Superior temporal gyrus (tissue), 1 donor: ENCODE measurements at regions not wholly inside any gene's neighbourhood (a gene's known extent, or its start where the extent isn't known, plus 50 kb on each side); places are given as distances from the start of the nearest gene placed in this dataset.
"Not testable (repeated sequence)": the region's sequence is repeated elsewhere in the genome, so short reads cannot be mapped to it uniquely, and the experiment has no call there.

Experiments
- DNase-seq: peaks from one replicate; pipeline ENCODE4 v3.0.0-alpha.2; 2016; ENCODE audit errors: extremely low spot score

DNA sequence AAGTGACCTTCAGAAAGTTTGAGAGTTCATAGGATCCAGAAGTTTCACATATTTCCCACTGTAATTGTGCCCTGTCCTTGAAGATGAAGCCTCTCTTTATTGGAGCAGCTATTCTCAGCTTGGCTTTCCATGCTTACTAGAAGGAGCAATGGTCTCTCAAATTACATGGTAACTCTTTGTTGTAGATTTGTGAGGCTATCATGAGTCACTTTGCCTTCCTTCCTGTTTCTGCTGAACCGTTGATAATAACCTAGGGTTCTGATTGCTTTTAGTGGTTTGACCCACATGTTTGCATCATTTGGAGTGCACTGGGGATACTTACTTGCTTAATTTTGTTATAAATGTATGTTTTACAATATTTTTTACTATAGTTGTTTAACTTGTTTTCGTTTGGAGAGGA lies 772.9 kb upstream of the SLITRK6 start:
- DNase-seq = no peak

DNA sequence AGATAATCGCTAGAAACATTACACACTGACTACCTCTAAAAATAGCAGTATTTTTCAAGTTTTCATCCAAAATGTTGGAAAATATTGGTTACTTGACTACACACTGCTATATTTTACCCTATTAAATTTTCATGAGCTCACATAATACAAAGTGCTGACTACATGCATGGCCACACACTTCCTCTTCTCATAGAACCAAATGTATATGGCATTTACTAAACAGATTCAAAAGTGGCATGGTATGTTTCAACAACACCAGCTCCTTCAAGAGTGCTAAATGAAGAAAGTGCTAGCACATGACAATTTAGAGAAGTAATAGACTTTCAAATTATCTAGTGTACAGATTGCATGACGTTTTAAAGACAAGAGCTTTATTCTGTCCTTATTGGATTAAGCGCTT lies 780.4 kb upstream of the SLITRK6 start:
- DNase-seq = no peak

GRCh38 chr13:86581706-86582105 lies 782.5 kb upstream of the SLITRK6 start:
- no peak for DNase-seq

- DNase-seq = no peak
Observed at GRCh38 chr13:86584301-86584700, 785.1 kb upstream of the SLITRK6 start.

DNA sequence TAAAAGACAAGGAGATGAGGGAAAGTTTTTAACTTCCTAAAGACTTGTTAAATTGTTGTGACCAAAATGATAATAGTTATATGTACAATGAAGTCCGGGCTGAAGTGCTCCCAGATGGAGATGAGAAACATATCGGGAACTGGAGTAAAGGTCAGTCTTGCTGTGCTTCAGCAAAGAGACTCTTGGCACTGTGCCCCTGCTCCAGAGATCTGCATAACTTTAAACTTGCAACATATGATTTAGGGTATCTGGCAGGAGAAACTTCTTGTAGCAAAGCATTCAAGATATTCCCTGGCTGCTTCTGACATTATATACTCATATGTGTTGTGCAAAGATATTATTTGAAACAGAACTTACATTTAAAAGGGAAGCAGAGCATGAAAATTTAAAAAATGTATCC lies 786.6 kb upstream of the SLITRK6 start:
- DNase-seq = no peak

DNA sequence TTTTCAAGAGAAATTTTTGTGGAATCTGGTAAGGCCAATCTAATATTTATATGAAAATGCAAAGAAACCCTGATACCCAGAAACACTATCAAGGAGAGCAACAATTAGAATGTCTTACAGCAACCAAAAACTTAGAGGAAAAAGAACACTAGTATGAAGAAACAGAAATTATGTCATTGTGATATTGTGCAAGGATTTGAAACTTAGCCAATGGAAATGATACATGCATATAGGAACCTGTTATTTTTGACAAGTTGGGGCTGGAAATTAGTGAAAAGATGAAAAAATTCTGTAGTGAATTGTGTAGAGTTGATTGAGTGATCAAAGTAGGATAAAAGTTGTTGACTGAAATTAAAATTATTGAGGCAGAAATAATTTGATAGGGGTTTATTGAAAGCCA lies 792.6 kb upstream of the SLITRK6 start:
- no peak for DNase-seq

DNA sequence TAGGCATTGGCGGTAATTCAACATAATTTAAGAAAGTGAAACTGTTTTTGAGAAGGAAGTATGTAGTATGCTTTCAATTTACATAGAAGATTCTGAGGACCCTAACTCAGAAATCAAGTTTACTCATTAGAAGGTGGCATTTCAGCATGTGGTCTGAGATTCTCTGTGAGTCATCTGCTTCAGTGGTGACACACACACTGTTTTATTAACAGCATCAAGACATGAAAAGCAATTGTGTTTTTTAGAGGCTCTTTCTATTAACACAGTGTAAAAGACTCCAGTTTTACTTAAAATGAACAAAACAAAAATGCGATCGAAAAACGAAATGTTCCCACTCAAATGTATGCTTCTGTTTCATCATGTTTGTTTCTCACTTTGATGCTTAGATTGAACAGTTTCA lies 802.1 kb upstream of the SLITRK6 start:
- no peak for DNase-seq

GRCh38 chr13:86606264-86606663 lies 807.0 kb upstream of the SLITRK6 start:
- no peak for DNase-seq

GRCh38 chr13:86608701-86609100 lies 809.5 kb upstream of the SLITRK6 start:
- DNase-seq = no peak

- no peak for DNase-seq
Observed at GRCh38 chr13:86633346-86633745, 834.1 kb upstream of the SLITRK6 start.

DNA sequence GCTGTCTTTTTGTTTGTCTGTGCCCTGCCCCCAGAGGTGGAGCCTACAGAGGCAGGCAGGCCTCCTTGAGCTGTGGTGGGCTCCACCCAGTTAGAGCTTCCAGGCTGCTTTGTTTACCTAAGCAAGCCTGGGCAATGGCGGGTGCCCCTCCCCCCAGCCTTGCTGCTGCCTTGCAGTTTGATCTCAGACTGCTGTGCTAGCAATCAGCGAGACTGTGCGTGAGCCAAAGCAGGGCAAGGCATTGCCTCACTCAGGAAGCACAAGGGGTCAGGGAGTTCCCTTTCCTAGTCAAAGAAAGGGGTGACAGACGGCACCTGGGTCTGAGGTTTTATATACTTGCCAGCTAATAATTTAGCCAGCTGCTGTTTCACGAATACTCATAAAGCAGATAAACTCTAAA lies 852.0 kb upstream of the SLITRK6 start:
- DNase-seq = not testable (repeated sequence)

DNA sequence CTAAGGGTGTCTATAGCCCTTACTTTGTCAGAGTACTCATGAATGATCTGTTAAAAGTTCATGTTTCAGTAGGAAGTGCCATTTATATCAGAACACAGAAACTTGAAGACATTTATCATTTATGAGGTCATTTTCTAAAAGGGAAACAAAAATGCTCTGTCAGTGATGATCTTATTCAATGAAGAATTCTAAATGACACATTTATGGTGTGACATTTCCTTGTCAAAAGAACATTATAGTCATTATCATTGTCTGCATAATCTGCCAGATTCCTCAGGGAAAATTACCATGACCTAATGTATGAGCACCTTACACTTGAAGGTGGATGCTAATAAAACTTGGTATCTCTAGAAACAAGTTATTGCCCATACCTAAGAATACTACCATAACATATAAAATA lies 853.8 kb upstream of the SLITRK6 start:
- no peak for DNase-seq

DNA sequence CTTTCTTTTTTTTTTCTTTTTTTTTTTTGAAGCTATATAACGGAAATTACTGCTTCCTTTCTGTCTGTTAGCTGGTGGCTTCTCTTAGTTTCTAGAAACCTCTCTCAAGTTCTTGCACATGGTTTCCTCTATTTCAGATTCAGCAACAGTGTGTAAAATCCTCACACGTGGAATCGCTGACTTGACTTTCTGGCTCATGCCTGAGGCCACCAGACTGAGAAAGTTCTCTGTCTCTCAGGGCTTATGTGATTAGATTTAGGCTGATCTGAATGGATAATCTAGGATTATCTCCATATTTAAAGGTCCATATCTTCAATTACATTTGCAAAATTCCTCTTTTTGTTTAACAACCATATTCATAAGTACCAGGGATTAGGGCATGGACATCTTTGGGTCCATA lies 856.3 kb upstream of the SLITRK6 start:
- DNase-seq = no peak

DNA sequence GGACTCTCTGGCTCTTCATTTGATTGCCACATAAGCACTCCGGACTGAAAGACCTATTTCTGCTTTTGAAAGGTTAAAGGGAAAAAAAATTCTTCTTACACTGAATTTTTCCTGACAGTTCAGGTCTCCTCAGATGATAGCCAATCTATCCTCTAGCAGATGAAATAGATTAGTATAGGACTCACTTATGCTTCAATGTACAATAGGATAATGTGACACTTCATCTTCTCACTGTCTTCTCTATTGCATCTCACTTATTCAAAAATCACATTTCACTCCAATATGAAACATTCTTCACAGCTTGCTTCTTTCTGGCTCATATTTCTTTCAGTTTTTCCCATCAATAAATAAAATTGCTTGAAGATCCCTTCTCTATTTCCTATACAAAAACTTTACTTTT lies 860.9 kb upstream of the SLITRK6 start:
- no peak for DNase-seq

- no peak for DNase-seq
Observed at GRCh38 chr13:86665842-86666241, 866.6 kb upstream of the SLITRK6 start.

DNA sequence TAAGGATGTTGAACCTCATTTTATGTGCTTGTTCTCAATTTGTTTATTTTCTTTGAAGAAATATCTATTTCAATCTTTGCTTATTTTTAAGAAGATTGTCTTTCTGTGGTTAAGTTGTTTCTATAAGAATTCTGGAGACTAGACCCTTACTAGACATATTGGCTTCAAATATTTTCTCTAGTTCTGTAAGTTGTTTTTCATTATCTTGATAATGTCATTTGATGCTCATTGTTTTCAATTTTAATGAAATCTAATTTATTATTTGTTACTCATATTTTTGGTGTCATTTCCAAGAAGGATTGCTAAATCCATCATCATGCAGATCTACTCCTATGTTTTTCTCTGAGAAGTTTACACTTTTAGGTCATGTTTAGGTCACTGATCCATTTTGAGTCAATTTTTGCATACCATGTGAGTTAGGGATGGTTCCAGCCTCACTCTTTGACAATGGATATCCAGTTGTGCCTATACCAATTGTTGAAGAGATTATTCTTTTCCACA lies 874.8 kb upstream of the SLITRK6 start:
- no peak for DNase-seq

DNA sequence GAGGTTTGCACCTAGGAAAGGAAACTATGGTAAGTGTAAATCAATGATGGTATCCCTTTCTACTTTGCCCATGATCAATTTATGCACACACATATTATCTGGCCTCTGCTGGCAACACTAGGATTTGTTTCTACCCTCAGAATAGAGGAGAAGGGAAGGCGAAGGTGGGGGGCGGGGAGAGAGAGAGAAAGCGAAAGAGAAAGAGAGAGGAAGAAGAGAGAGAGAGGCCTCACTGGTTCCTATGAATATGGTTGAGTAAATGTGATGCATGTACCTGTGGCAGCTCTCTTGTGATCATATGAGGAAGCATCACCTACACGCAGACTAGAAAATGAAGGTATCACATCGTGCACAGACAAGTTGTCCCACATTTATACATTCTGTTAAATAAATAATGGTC lies 882.0 kb upstream of the SLITRK6 start:
- DNase-seq = no peak

DNA sequence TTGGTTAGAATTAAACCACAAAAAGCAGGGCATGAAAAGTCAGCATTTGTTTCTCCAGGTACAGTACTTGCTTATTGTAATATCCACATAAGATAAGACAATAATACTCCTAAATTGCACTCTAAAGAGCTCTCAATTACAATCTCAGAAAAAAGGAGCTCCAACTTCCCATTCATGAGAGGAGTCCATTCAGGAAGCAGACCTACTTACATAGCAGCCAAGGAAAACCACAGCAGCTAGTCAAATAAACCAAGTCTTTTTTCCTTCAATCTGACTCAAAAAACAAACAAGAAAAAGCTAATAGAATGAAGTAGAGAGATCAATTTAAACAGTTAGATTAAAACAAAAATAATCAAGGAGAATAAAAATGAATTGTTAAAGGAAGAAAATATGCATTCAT lies 885.2 kb upstream of the SLITRK6 start:
- DNase-seq = no peak

DNA sequence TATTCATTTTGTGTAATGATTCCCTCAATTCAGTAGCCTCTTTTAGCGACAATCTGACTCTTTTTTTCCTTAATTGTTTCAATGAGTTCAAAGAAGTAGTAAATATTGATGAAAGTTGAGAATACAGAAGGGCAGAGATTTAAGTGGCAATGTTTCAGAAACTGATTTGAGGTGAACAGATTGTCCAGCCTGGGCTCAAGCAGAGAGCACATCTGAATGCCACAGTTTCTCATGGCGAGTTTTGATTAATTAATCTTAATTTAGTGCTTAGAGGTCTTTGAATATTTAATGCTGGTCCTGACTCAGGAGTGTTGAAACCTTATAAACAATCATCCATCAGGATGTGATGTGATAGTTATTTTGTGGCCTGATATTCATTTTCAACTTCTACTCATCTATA lies 890.7 kb upstream of the SLITRK6 start:
- DNase-seq = no peak

DNA sequence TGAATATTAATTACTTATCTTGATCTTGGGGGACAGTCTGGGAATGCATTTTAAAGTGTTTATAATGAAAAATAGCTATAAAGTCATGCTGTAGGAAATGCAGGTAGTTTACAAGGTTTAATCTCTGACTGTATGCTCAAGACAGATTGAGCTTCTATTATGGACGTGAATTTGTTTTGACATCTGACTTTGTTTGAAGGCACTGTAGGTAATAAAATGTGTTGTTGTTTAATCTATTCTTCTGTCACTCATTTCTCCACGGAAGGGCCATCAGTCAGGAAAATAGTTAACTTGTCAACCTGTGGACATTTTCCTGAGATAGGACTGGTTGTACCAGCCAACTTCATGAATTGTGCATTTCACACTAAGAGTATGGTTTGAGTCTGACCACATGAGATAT lies 893.1 kb upstream of the SLITRK6 start:
- no peak for DNase-seq

GRCh38 chr13:86710013-86710412 lies 910.8 kb upstream of the SLITRK6 start:
- DNase-seq = no peak

DNA sequence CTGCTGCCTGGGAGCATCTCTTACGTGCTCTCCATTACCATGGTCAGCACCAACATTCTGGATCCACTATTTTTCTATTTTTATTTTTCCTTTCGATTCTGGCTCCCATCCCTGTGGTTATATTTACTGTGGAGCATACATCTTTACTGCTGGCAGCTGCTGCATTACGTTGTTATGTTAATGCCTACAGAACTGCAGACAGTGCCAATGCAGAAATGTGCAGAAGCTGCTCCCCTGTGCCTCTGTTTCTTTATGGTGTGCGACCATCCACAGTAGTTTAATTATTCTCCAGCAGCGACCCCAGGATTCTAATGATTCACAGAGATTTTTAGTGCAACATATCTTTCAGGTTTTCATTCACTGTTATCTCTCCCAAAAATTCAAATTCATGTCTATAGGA lies 911.7 kb upstream of the SLITRK6 start:
- no peak for DNase-seq

DNA sequence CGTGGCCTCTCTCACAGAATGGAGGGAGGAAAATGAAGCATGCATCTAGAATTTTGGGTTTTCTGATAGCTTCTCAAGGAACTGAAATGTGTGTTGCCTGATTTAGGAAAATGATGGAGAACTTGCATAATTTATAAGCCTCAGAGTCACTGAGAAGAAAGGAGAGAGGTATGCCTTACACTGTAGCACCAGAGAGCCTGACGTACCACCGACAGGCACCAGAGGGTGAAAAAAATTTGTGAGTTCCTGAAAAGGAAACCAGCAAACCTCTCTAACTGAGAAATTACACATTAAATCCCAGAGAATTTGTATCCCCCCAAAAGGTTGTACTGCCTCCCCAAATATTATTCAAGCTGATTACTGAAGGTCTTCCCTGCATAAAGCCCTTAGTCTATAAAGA lies 915.3 kb upstream of the SLITRK6 start:
- DNase-seq = no peak

DNA sequence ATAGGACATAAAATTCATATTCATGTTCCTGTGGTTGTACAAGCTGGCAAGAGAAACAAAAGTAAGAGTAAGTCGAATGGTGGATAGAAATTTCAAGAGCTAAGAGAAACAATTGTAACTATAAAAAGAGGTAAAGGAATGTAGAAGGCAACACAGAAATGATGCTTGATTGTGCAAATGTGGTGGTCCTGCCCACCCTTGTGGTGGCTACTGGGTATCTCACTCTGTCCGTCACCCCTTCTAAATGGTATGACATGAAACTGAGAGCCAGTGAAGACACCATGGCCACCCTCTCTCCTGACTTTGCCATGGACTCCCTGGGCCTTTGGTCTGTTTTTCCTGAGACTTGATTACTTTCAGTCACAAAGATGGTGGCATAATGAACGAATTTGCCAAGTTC lies 925.9 kb upstream of the SLITRK6 start:
- no peak for DNase-seq

GRCh38 chr13:86729206-86729605 lies 930.0 kb upstream of the SLITRK6 start:
- DNase-seq = no peak
